GM10266 (cell line): ENCODE measurements at regions not wholly inside any gene's neighbourhood (a gene's known extent, or its start where the extent isn't known, plus 50 kb on each side); places are given as distances from the start of the nearest gene placed in this dataset.

Experiments used
- DNase-seq: peaks from one replicate; pipeline ENCODE4 v3.0.0; 2012; ENCODE audit errors: extremely low spot score
- TF ChIP-seq, protein P1 (sequence below): IDR thresholded peaks from 2 replicates; pipeline ENCODE4 v1.5.1; 2012; ENCODE audit warnings: mild to moderate bottlenecking, low read depth; ENCODE audit not compliant: control insufficient read depth, insufficient read depth; ENCODE audit errors: missing control alignments

DNA sequence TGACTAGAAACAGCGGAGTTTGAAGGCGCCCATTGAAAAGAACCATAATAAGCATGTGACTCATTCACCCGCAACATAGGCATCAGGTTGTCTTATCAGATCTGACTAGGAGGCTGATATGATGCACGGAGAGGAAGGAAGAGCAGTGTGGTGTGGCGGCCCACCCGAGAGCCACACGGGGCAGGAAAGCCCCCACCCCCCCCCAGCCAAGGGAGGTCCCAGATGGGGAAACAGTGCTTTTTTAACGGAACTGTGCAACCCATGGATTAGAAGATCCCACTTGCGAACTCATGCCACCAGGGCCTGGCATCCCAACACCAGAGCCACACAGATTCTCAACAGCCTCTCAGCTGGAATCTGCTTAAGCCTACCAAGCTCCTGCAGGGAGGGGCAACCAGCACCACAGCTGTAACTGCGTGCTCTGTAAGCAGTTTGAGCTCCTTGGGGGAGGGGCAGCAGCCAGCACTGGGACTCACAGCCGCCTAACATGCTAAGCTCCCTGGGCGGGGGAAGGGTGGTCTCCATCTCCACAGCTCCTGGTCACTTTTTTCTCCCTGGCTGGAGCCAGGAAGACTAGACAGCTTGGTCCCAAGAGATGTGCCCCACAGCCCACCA is 466.2 kb downstream of the PDGFC start:
- TF ChIP-seq, protein P1, sequence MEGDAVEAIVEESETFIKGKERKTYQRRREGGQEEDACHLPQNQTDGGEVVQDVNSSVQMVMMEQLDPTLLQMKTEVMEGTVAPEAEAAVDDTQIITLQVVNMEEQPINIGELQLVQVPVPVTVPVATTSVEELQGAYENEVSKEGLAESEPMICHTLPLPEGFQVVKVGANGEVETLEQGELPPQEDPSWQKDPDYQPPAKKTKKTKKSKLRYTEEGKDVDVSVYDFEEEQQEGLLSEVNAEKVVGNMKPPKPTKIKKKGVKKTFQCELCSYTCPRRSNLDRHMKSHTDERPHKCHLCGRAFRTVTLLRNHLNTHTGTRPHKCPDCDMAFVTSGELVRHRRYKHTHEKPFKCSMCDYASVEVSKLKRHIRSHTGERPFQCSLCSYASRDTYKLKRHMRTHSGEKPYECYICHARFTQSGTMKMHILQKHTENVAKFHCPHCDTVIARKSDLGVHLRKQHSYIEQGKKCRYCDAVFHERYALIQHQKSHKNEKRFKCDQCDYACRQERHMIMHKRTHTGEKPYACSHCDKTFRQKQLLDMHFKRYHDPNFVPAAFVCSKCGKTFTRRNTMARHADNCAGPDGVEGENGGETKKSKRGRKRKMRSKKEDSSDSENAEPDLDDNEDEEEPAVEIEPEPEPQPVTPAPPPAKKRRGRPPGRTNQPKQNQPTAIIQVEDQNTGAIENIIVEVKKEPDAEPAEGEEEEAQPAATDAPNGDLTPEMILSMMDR: no peak
- DNase-seq: no peak

GRCh38 chr4:156503119-156503518 is 468.5 kb downstream of the PDGFC start:
- no peak for DNase-seq
- TF ChIP-seq, protein P1: no peak

DNA sequence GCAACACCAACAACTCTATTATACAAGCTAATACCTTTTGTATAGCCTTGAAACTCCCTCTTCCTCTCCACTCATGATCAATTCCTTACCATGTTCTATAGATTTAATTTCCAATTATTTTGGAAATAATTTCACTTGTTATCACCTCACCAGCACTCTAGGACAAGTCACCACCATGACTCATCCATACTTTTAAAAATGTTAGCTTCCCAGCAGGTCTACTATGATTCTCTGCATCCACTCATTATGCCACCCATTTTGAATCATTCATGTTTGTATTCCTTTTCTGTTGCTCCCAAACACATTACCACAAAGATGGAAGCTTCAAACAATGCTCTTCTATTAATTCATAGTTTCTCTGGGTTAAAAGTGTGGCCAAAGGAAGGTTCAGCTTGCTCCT is 469.6 kb downstream of the PDGFC start:
- TF ChIP-seq, protein P1: no peak
- no peak for DNase-seq

DNA sequence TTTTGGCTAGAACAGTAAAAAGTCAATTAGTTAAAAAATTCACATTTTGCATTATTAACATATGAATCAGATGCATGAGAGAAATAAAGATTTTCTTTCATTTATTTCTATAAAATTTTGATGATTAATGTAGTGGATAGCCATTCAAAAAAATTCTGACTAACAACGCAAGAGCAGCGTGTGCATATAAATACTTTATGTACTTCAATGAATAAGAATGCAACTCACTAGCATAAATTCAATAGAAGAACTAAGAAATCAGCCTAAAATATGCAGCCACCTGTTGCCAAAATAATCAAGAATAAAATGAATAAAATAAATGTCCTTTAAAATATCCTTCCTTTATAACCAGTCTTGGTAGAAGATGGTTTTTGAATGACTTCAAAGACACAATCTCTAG is 471.9 kb downstream of the PDGFC start:
- DNase-seq: no peak
- TF ChIP-seq, protein P1: no peak

DNA sequence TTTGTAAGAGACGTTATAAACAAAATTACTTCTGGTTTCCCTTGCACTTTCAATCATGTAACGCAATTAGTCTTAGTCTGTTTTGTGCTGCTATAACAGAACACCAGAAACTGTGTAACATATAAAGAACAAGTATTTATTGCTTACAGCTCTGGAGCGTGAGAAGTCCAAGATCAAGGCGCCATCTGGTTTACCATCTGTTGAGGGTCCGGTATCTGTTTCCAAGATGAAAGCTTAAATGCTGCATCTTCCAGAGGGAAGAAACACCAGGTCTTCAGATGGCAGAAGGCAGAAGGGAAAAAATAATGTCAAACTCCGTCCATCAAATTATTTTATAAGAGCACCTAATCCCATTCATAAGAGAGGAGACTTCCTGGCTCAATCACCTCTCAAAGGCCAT is 474.1 kb downstream of the PDGFC start:
- TF ChIP-seq, protein P1: no peak
- DNase-seq: no peak

GRCh38 chr4:156496797-156497196 is 474.8 kb downstream of the PDGFC start:
- no peak for DNase-seq
- TF ChIP-seq, protein P1: no peak

- DNase-seq: no peak
These were observed 475.8 kb downstream of the PDGFC start for GRCh38 chr4:156495836-156496235.

More at GRCh38 chr4:156495836-156496235, 475.8 kb downstream of the PDGFC start:
- TF ChIP-seq, protein P1: no peak
